Mammary epithelial cell (primary cell): ENCODE measurements at regions not wholly inside any gene's neighbourhood (a gene's known extent, or its start where the extent isn't known, plus 50 kb on each side); places are given as distances from the start of the nearest gene placed in this dataset.

Experiments
- CTCF ChIP-seq, 2 donors: IDR thresholded peaks in 1 of 2; conservative IDR thresholded peaks in 1 of 2; 2 replicates each; pipeline ENCODE4 v1.5.1; 2011 to 2012; ENCODE audit warnings: inconsistent platforms in 2 of 2, low read length in 2 of 2, mild to moderate bottlenecking in 2 of 2, control low read depth in 1 of 2, low read depth in 1 of 2; ENCODE audit not compliant: insufficient read depth in 1 of 2; ENCODE audit errors: extremely low read depth in 1 of 2
- EZH2 ChIP-seq: IDR thresholded peaks from 2 replicates; pipeline ENCODE4 v1.6.1; 2012; ENCODE audit warnings: low read length, inconsistent platforms, borderline replicate concordance

- TF ChIP-seq CTCF (conservative IDR thresholded peaks at IDR 0.05 in 1 of 2, IDR thresholded peaks at IDR 0.05 in 1 of 2; ENCODE audit: extremely low read depth in 1 of 2, insufficient read depth in 1 of 2, low read depth in 1 of 2, low read length in 2 of 2): no peak
- no peak for TF ChIP-seq EZH2
Observed at GRCh38 chr4:141896687-141897086, 260.3 kb downstream of the IL15 start.
